HCT116 (cell line): ENCODE measurements at regions not wholly inside any gene's neighbourhood (a gene's known extent, or its start where the extent isn't known, plus 50 kb on each side); places are given as distances from the start of the nearest gene placed in this dataset.

ENCODE experiments used
- ATAC-seq: fragments of 200-7000 bp; cut with Tn5 transposase; 2 replicates; pipeline ENCODE4 v1.9.1; 2020; ENCODE audit warnings: mild to moderate bottlenecking, moderate library complexity
- BruUV-seq: library from RNA; stranded (reverse); fragments of 400-500 nt; replicated peaks from 2 replicates; lab custom pipeline; 2021; lab: Mats Ljungman, UMichigan
- CTCF ChIA-PET: fragments of 300-600 bp; sonication (Branson Sonifier 250); formaldehyde crosslinking; loops from one replicate; lab custom pipeline; 2021; ENCODE audit warnings: antibody characterized with exemption; lab: Charles Lee
- POLR2A ChIA-PET: fragments of 300-600, 350-600 bp; sonication (Branson Sonifier 250); formaldehyde crosslinking; loops from one replicate; lab custom pipeline; 2021; ENCODE audit warnings: antibody characterized with exemption; lab: Charles Lee
- RAD21 ChIA-PET, 2 experiments: fragments of 300-600 bp; sonication (Branson Sonifier 250); formaldehyde crosslinking; loops; one replicate each; lab custom pipeline; 2023; ENCODE audit warnings: low total read pairs in 2 of 2; ENCODE audit not compliant: uncharacterized antibody in 2 of 2, unreplicated experiment in 2 of 2, low non-redundant PET in 1 of 2; lab: Charles Lee
- DNase-seq: peaks from one replicate; pipeline ENCODE4 v3.0.0-alpha.2; 2010; ENCODE audit warnings: low read depth, low spot score
- H2AFZ ChIP-seq: fragments of 200-600 bp; shearing (Covaris generic), sonication (generic); 2 replicates; pipeline ENCODE4 v1.6.1; 2017; ENCODE audit warnings: low read depth, mixed run types, mixed read lengths, antibody characterized with exemption, low read length; ENCODE audit not compliant: poor library complexity, severe bottlenecking
- H3K27ac ChIP-seq: 2 replicates; pipeline ENCODE4 v1.5.1; 2012; ENCODE audit warnings: low read depth, low read length
- H3K27me3 ChIP-seq: fragments of 200-600 bp; sonication (generic); 2 replicates; pipeline ENCODE4 v1.6.1; 2016; ENCODE audit warnings: mixed run types, low read length, mixed read lengths; ENCODE audit not compliant: insufficient read depth
- H3K36me3 ChIP-seq, 2 experiments: fragments of 200-500 bp in 1 of 2; fragments of 200-600 bp in 1 of 2; sonication (Bioruptor generic) in 1 of 2; sonication (generic) in 1 of 2; 2 replicates each; pipeline versions ENCODE4 v1.5.1 to v1.6.1; 2014 to 2016; ENCODE audit warnings: low read length in 2 of 2, inconsistent platforms in 1 of 2, mixed read lengths in 1 of 2, mixed run types in 1 of 2; ENCODE audit not compliant: insufficient read depth in 2 of 2, control insufficient read depth in 1 of 2
- H3K4me1 ChIP-seq, 2 experiments: fragments of 200-600 bp in 1 of 2; sonication (generic) in 1 of 2; 2 replicates each; pipeline versions ENCODE4 v1.5.1 to v1.6.1; 2012 to 2017; ENCODE audit warnings: low read length in 2 of 2, inconsistent platforms in 1 of 2, mild to moderate bottlenecking in 1 of 2, mixed read lengths in 1 of 2, mixed run types in 1 of 2, moderate library complexity in 1 of 2; ENCODE audit not compliant: insufficient read depth in 2 of 2, control insufficient read depth in 1 of 2
- H3K4me2 ChIP-seq: fragments of 200-600 bp; sonication (generic); 2 replicates; pipeline ENCODE4 v1.6.1; 2017; ENCODE audit warnings: mixed run types, low read length, mixed read lengths
- H3K4me3 ChIP-seq, 2 experiments: fragments of 200-600 bp in 1 of 2; sonication (generic) in 1 of 2; replicated peaks in 1 of 2; 2 replicates each; pipeline ENCODE4 v1.5.1; 2011 to 2016; ENCODE audit warnings: low read length in 2 of 2, control low read depth in 1 of 2, low read depth in 1 of 2, mild to moderate bottlenecking in 1 of 2, mixed read lengths in 1 of 2, mixed run types in 1 of 2
- H3K79me2 ChIP-seq: fragments of 200-600 bp; sonication (generic); 2 replicates; pipeline ENCODE4 v1.6.1; 2017; ENCODE audit warnings: mild to moderate bottlenecking, mixed run types, low read length, moderate library complexity, mixed read lengths; ENCODE audit not compliant: insufficient read depth
- H3K9ac ChIP-seq: fragments of 200-600 bp; sonication (generic); 2 replicates; pipeline ENCODE4 v1.6.1; 2016; ENCODE audit warnings: low read length, mixed read lengths
- H3K9me2 ChIP-seq: fragments of 200-600 bp; sonication (generic), shearing (Covaris generic); 2 replicates; pipeline ENCODE4 v1.6.1; 2017; ENCODE audit warnings: mixed run types, mild to moderate bottlenecking, moderate library complexity; ENCODE audit not compliant: insufficient read depth
- H3K9me3 ChIP-seq, 2 experiments: fragments of 200-500 bp in 1 of 2; fragments of 200-600 bp in 1 of 2; sonication (Bioruptor generic) in 1 of 2; sonication (generic) in 1 of 2; 2 replicates each; pipeline ENCODE4 v1.6.1; 2014 to 2017; ENCODE audit warnings: low read length in 2 of 2, mixed read lengths in 2 of 2, inconsistent platforms in 1 of 2, low read depth in 1 of 2, mild to moderate bottlenecking in 1 of 2, mixed run types in 1 of 2, moderate library complexity in 1 of 2; ENCODE audit not compliant: control insufficient read depth in 1 of 2, insufficient read depth in 1 of 2
- H4K20me1 ChIP-seq: fragments of 200-600 bp; sonication (generic), shearing (Covaris generic); 2 replicates; pipeline ENCODE4 v1.6.1; 2017; ENCODE audit warnings: mixed run types, mild to moderate bottlenecking, moderate library complexity; ENCODE audit not compliant: insufficient read depth
- CBX3 ChIP-seq: IDR thresholded peaks from 2 replicates; pipeline ENCODE4 v1.6.1; 2012; ENCODE audit warnings: low read depth
- CTCF ChIP-seq, 3 experiments: fragments of 200-600 bp in 1 of 3; sonication (generic) in 1 of 3; IDR thresholded peaks in 2 of 3; conservative IDR thresholded peaks in 1 of 3; 2 replicates each; pipeline ENCODE4 v1.5.1; 2012 to 2017; ENCODE audit warnings: low read depth in 2 of 3, low read length in 2 of 3, antibody characterized with exemption in 1 of 3, borderline replicate concordance in 1 of 3, control low read depth in 1 of 3, mild to moderate bottlenecking in 1 of 3, mixed read lengths in 1 of 3, mixed run types in 1 of 3, moderate library complexity in 1 of 3; ENCODE audit not compliant: insufficient read depth in 1 of 3
- ELF1 ChIP-seq: IDR thresholded peaks from 2 replicates; pipeline ENCODE4 v1.6.1; 2012; ENCODE audit warnings: low read depth, borderline replicate concordance
- EZH2 ChIP-seq: fragments of 200-600 bp; sonication (generic); IDR thresholded peaks from 2 replicates; pipeline ENCODE4 v1.6.1; 2017; ENCODE audit warnings: antibody characterized with exemption, mixed run types
- FOSL1 ChIP-seq: IDR thresholded peaks from 2 replicates; pipeline ENCODE4 v1.6.1; 2012; ENCODE audit warnings: low read depth
- JUND ChIP-seq: IDR thresholded peaks from 2 replicates; pipeline ENCODE4 v1.6.1; 2012
- POLR2A ChIP-seq: IDR thresholded peaks from 2 replicates; pipeline ENCODE4 v1.7.0; 2011; ENCODE audit warnings: borderline replicate concordance; ENCODE audit not compliant: insufficient read depth, insufficient read length; ENCODE audit errors: extremely low read depth
- RAD21 ChIP-seq: IDR thresholded peaks from 2 replicates; pipeline ENCODE4 v1.6.1; 2012; ENCODE audit warnings: low read depth, mild to moderate bottlenecking
- SIN3A ChIP-seq: IDR thresholded peaks from 2 replicates; pipeline ENCODE4 v1.6.1; 2012; ENCODE audit warnings: low read depth
- SP1 ChIP-seq: IDR thresholded peaks from 2 replicates; pipeline ENCODE4 v1.6.1; 2012; ENCODE audit warnings: low read depth
- ZNF274 ChIP-seq: fragments of 200-500 bp; sonication (Bioruptor generic); IDR thresholded peaks from 2 replicates; pipeline ENCODE4 v1.6.1; 2014; ENCODE audit warnings: mild to moderate bottlenecking, low read depth, low read length, inconsistent platforms
- intact Hi-C: fragments of 100-400 bp; cut with micrococcal nuclease; formaldehyde crosslinking; loops from 2 replicates; pipeline ENCODE4 v1.10.0; 2022

- CTCF ChIA-PET = no interaction called here
- TF ChIP-seq CTCF (IDR thresholded peaks at IDR 0.05 in 2 of 3, conservative IDR thresholded peaks at IDR 0.05 in 1 of 3; ENCODE audit: borderline replicate concordance in 1 of 3, insufficient read depth in 1 of 3, low read depth in 2 of 3, low read length in 2 of 3) (no peak), ELF1 (no peak), SIN3A (no peak), ZNF274 (no peak), EZH2 (no peak), SP1 (no peak), FOSL1 (no peak), RAD21 (no peak), POLR2A (no peak), CBX3 (no peak), JUND (no peak)
- Histone ChIP-seq H4K20me1 (no peaks in the 10 kb centered on the region), H3K9me2 (no peaks in the 10 kb centered on the region), H3K4me3 (no peak overlapping the region), H3K27ac (no peak overlapping the region), H3K4me1 (no peaks in the 10 kb centered on the region), H3K4me2 (no peak overlapping the region), H3K36me3 (no peaks in the 10 kb centered on the region), H3K79me2 (no peaks in the 10 kb centered on the region), H3K27me3 (no peaks in the 10 kb centered on the region), H3K9ac (no peak overlapping the region), H2AFZ (no peak overlapping the region), H3K9me3 (peaks cover 0 to 7% of the 10 kb centered on the region in 2 experiments; a peak in 2 of 4 replicates)
- BruUV-seq = no TSS peak
- RAD21 ChIA-PET = no interaction called here
- DNase-seq (no peak), ATAC-seq (no peak)
- intact Hi-C loops = no loop called here
- POLR2A ChIA-PET = no interaction called here
Observed at GRCh38 chr7:51778121-51778520, 461.5 kb upstream of the COBL start.

- no peaks in the 10 kb centered on the region for H3K9me2 ChIP-seq
- H3K9ac ChIP-seq = no peak overlapping the region
- TF ChIP-seq POLR2A = no peak
- TF ChIP-seq, all 23 proteins: peak for 0
- H3K9me3 ChIP-seq = peaks cover 0 to 7% of the 10 kb centered on the region in 2 experiments; a peak in 2 of 4 replicates
- H4K20me1 ChIP-seq = no peaks in the 10 kb centered on the region
- no peaks in the 10 kb centered on the region for H3K79me2 ChIP-seq
- H3K27me3 ChIP-seq = no peaks in the 10 kb centered on the region
- H2AFZ ChIP-seq = no peak overlapping the region
- intact Hi-C loops = no loop called here
- H3K27ac ChIP-seq = no peak overlapping the region
- H3K4me3 ChIP-seq = no peak overlapping the region
- DNase-seq (no peak), ATAC-seq (no peak)
- no TSS peak for BruUV-seq
- no peaks in the 10 kb centered on the region for H3K4me1 ChIP-seq
- POLR2A ChIA-PET = no interaction called here
- CTCF ChIA-PET = no interaction called here
- no peak overlapping the region for H3K4me2 ChIP-seq
- no peaks in the 10 kb centered on the region for H3K36me3 ChIP-seq
- RAD21 ChIA-PET = no interaction called here
Observed at GRCh38 chr7:51774178-51774577, 457.6 kb upstream of the COBL start.
